SK-N-MC (cell line): ENCODE measurements at regions not wholly inside any gene's neighbourhood (a gene's known extent, or its start where the extent isn't known, plus 50 kb on each side); places are given as distances from the start of the nearest gene placed in this dataset.

Source experiments
- EZH2 ChIP-seq: fragments of 200-600 bp; sonication (generic); IDR thresholded peaks from one replicate; pipeline ENCODE4 v1.6.1; 2017; ENCODE audit warnings: antibody characterized with exemption
- POLR2AphosphoS5 ChIP-seq: IDR thresholded peaks from 2 replicates; pipeline ENCODE4 v1.6.1; 2012; ENCODE audit warnings: mild to moderate bottlenecking, low read depth, low read length, borderline replicate concordance

- no peak for TF ChIP-seq POLR2AphosphoS5
- no peak for TF ChIP-seq EZH2
Measured at GRCh38 chr4:32485956-32486355, 1765.8 kb downstream of the PCDH7 start.
